ENCODE measurements at regions not wholly inside any gene's neighbourhood (a gene's known extent, or its start where the extent isn't known, plus 50 kb on each side); places are given as distances from the start of the nearest gene placed in this dataset.

DNA sequence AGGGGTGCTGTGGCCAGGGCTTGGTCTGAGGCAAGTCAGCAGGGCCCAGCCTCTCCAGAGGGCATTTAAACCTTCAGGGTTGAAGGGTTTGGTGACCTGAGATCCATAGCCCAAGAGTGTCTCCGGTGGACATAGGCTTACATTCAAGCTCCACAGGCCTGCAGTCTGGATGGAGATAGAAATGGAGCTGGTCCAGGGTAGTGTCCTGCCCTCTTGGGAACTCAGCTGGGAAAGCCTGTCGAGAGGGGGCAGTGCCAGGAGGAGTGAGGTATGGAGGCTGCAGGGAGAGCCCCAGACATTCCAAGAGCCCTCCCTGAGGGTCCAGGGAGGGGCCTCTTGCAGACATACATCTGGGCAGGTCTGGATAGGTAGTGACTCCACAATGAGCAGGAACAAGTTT is 177.0 kb upstream of the MVB12B start:
- Histone ChIP-seq H3K4me2 (ENCODE audit: extremely low read depth, insufficient read depth, low read length) (no peak overlapping the region), H3K4me3 (replicated peaks in 1 of 4; ENCODE audit: control extremely low read depth in 1 of 4, insufficient read depth in 1 of 4, low read depth in 3 of 4, low read length in 4 of 4) (no peak overlapping the region), H3K9me3 (ENCODE audit: control insufficient read depth, insufficient read depth, low read depth, low read length) (no peaks in the 10 kb centered on the region), H3K4me1 (ENCODE audit: control insufficient read depth, extremely low read depth, insufficient read depth, low read length) (no peaks in the 10 kb centered on the region), H3K36me3 (ENCODE audit: control insufficient read depth, insufficient read depth, low read length) (no peaks in the 10 kb centered on the region), H3K9ac (ENCODE audit: insufficient read depth, low read length) (no peak overlapping the region), H3K27me3 (ENCODE audit: control insufficient read depth, insufficient read depth, low read length) (peaks cover 7% of the 10 kb centered on the region), H4K20me1 (ENCODE audit: control insufficient read depth, extremely low read depth, insufficient read depth, low read length) (no peaks in the 10 kb centered on the region), H2AFZ (ENCODE audit: low read length) (no peak overlapping the region), H3K79me2 (ENCODE audit: control insufficient read depth, insufficient read depth, low read length) (no peaks in the 10 kb centered on the region), H3K27ac (ENCODE audit: insufficient read depth, low read length) (no peak overlapping the region)
- no peak for DNase-seq (ENCODE audit: low read depth in 2 of 2)
- TF ChIP-seq, protein P1, sequence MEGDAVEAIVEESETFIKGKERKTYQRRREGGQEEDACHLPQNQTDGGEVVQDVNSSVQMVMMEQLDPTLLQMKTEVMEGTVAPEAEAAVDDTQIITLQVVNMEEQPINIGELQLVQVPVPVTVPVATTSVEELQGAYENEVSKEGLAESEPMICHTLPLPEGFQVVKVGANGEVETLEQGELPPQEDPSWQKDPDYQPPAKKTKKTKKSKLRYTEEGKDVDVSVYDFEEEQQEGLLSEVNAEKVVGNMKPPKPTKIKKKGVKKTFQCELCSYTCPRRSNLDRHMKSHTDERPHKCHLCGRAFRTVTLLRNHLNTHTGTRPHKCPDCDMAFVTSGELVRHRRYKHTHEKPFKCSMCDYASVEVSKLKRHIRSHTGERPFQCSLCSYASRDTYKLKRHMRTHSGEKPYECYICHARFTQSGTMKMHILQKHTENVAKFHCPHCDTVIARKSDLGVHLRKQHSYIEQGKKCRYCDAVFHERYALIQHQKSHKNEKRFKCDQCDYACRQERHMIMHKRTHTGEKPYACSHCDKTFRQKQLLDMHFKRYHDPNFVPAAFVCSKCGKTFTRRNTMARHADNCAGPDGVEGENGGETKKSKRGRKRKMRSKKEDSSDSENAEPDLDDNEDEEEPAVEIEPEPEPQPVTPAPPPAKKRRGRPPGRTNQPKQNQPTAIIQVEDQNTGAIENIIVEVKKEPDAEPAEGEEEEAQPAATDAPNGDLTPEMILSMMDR (conservative IDR thresholded peaks at IDR 0.05 in 1 of 2, IDR thresholded peaks at IDR 0.05 in 1 of 2; ENCODE audit: low read depth in 1 of 2, low read length in 2 of 2), result no peak
- no peak for TF ChIP-seq EZH2 (IDR thresholded peaks at IDR 0.05; ENCODE audit: low read length, missing control alignments)

DNA sequence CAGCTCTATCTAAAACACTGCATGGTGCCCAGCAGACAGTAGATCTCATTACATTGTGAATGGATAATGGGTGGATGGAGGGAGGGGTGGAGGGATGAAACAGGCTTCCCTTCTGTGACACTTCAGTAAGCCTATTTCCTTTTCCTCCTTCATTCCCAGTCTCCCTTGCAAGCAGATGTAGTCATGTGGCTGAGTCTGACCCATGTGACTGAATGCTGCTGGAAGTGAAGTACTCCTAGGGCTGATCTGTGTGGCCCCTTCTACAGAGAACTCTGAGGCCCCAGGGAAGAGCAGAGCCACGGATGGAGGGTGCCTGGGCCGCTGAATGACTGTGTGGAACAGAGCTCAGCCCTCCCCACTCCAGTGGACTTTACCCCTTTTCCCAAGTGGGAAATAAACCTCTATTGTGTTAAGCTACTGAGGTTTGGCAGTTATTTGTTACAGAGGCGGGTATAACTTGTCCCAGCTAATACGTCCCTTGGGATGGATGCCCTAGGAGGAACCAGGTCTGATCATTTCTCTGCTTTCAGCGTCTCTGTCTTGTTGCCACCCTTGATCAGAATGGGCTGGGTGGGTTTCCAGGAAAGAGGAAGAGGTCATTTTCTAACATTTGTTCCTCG is 176.1 kb upstream of the MVB12B start:
- Histone ChIP-seq H3K27ac (ENCODE audit: insufficient read depth, low read length) (no peak overlapping the region), H4K20me1 (ENCODE audit: control insufficient read depth, extremely low read depth, insufficient read depth, low read length) (no peaks in the 10 kb centered on the region)
- no peak for DNase-seq (ENCODE audit: low read depth in 2 of 2)

DNA sequence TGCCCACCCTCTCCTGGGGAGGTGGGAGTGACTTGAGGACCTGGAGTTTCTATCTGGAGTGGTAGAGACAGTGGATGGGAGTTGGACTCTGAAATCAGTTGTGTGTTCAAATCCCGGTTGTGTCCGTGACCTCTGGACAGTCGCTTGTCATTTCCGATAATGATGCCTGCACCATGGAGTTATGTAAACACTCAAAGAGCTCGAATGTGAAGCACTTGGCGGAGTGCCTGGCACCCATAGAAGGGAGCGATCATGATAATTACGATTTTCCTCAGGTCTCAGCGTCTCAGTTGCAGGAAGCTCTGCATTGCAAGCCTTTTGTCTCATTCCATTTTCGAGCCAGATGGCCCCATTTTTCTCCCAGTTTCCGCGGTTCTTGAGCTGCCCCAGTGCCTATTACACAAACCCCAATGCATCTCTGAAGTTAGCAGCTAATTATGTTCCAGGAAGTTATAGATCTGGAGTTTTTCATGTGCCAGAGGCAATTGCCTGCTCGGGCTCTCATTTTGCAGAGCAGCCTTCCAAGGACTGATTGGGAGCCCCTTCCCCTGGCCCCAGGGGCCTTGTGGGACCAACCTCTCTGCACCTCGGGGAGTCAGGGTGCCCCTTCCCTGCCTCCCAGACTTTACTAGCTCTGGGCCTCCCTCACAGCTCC is 175.5 kb upstream of the MVB12B start:
- no peaks in the 10 kb centered on the region for H3K9me3 ChIP-seq (ENCODE audit: control insufficient read depth, insufficient read depth, low read depth, low read length)
- no peaks in the 10 kb centered on the region for H4K20me1 ChIP-seq (ENCODE audit: control insufficient read depth, extremely low read depth, insufficient read depth, low read length)
- H3K4me1 ChIP-seq (ENCODE audit: control insufficient read depth, extremely low read depth, insufficient read depth, low read length), result no peaks in the 10 kb centered on the region
- no peak for TF ChIP-seq EZH2 (IDR thresholded peaks at IDR 0.05; ENCODE audit: low read length, missing control alignments)
- TF ChIP-seq, protein P1 (conservative IDR thresholded peaks at IDR 0.05 in 1 of 2, IDR thresholded peaks at IDR 0.05 in 1 of 2; ENCODE audit: low read depth in 1 of 2, low read length in 2 of 2), result no peak
- H3K4me3 ChIP-seq (replicated peaks in 1 of 4; ENCODE audit: control extremely low read depth in 1 of 4, insufficient read depth in 1 of 4, low read depth in 3 of 4, low read length in 4 of 4), result no peak overlapping the region
- no peaks in the 10 kb centered on the region for H3K36me3 ChIP-seq (ENCODE audit: control insufficient read depth, insufficient read depth, low read length)
- no peak overlapping the region for H3K27ac ChIP-seq (ENCODE audit: insufficient read depth, low read length)
- DNase-seq (ENCODE audit: low read depth in 2 of 2), result peak; percentile 3 to 6
- no peak overlapping the region for H2AFZ ChIP-seq (ENCODE audit: low read length)
- peaks cover 4% of the 10 kb centered on the region for H3K27me3 ChIP-seq (ENCODE audit: control insufficient read depth, insufficient read depth, low read length)
- H3K4me2 ChIP-seq (ENCODE audit: extremely low read depth, insufficient read depth, low read length), result no peak overlapping the region
- H3K79me2 ChIP-seq (ENCODE audit: control insufficient read depth, insufficient read depth, low read length), result no peaks in the 10 kb centered on the region
- H3K9ac ChIP-seq (ENCODE audit: insufficient read depth, low read length), result no peak overlapping the region

More for the DNA sequence above, 176.1 kb upstream of the MVB12B start:
- no peaks in the 10 kb centered on the region for H3K36me3 ChIP-seq (ENCODE audit: control insufficient read depth, insufficient read depth, low read length)
- H3K27me3 ChIP-seq (ENCODE audit: control insufficient read depth, insufficient read depth, low read length), result peaks cover 4% of the 10 kb centered on the region
- no peak overlapping the region for H3K9ac ChIP-seq (ENCODE audit: insufficient read depth, low read length)
- H2AFZ ChIP-seq (ENCODE audit: low read length), result no peak overlapping the region
- no peak overlapping the region for H3K4me3 ChIP-seq (replicated peaks in 1 of 4; ENCODE audit: control extremely low read depth in 1 of 4, insufficient read depth in 1 of 4, low read depth in 3 of 4, low read length in 4 of 4)
- H3K4me1 ChIP-seq (ENCODE audit: control insufficient read depth, extremely low read depth, insufficient read depth, low read length), result no peaks in the 10 kb centered on the region
- TF ChIP-seq, protein P1 (conservative IDR thresholded peaks at IDR 0.05 in 1 of 2, IDR thresholded peaks at IDR 0.05 in 1 of 2; ENCODE audit: low read depth in 1 of 2, low read length in 2 of 2), result no peak
- no peak for TF ChIP-seq EZH2 (IDR thresholded peaks at IDR 0.05; ENCODE audit: low read length, missing control alignments)
- no peak overlapping the region for H3K4me2 ChIP-seq (ENCODE audit: extremely low read depth, insufficient read depth, low read length)
- H3K79me2 ChIP-seq (ENCODE audit: control insufficient read depth, insufficient read depth, low read length), result no peaks in the 10 kb centered on the region
- no peaks in the 10 kb centered on the region for H3K9me3 ChIP-seq (ENCODE audit: control insufficient read depth, insufficient read depth, low read depth, low read length)

Data from fibroblast of lung (primary cell).